GM10266 (cell line): ENCODE measurements at regions not wholly inside any gene's neighbourhood (a gene's known extent, or its start where the extent isn't known, plus 50 kb on each side); places are given as distances from the start of the nearest gene placed in this dataset.

ENCODE experiments used
- DNase-seq: peaks from one replicate; pipeline ENCODE4 v3.0.0; 2012; ENCODE audit errors: extremely low spot score
- TF ChIP-seq, protein P1 (sequence below): IDR thresholded peaks from 2 replicates; pipeline ENCODE4 v1.5.1; 2012; ENCODE audit warnings: mild to moderate bottlenecking, low read depth; ENCODE audit not compliant: control insufficient read depth, insufficient read depth; ENCODE audit errors: missing control alignments

- no peak for DNase-seq
- TF ChIP-seq, protein P1, sequence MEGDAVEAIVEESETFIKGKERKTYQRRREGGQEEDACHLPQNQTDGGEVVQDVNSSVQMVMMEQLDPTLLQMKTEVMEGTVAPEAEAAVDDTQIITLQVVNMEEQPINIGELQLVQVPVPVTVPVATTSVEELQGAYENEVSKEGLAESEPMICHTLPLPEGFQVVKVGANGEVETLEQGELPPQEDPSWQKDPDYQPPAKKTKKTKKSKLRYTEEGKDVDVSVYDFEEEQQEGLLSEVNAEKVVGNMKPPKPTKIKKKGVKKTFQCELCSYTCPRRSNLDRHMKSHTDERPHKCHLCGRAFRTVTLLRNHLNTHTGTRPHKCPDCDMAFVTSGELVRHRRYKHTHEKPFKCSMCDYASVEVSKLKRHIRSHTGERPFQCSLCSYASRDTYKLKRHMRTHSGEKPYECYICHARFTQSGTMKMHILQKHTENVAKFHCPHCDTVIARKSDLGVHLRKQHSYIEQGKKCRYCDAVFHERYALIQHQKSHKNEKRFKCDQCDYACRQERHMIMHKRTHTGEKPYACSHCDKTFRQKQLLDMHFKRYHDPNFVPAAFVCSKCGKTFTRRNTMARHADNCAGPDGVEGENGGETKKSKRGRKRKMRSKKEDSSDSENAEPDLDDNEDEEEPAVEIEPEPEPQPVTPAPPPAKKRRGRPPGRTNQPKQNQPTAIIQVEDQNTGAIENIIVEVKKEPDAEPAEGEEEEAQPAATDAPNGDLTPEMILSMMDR, result no peak
Observed at GRCh38 chr2:106956416-106956815, 70.4 kb upstream of the ST6GAL2 start.

DNA sequence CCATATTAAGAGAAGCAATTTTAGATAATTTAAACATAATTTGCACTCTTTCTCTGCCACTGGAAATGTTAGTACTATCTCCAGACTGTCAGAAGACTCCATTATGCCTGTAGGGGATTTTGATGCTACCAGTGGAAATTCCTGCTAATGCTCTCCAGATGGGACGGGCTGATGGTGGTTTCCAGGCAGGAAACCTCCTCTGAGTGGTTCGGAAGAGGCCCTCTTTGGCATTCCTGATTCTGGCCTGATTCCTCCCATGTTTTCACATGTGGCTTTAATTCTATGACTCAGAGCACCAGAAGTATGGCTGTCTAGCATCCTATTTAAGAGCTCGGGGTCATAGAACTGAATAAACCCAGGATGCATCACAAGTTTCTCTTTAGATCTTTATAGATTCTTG lies 70.9 kb upstream of the ST6GAL2 start:
- TF ChIP-seq, protein P1, result no peak

DNA sequence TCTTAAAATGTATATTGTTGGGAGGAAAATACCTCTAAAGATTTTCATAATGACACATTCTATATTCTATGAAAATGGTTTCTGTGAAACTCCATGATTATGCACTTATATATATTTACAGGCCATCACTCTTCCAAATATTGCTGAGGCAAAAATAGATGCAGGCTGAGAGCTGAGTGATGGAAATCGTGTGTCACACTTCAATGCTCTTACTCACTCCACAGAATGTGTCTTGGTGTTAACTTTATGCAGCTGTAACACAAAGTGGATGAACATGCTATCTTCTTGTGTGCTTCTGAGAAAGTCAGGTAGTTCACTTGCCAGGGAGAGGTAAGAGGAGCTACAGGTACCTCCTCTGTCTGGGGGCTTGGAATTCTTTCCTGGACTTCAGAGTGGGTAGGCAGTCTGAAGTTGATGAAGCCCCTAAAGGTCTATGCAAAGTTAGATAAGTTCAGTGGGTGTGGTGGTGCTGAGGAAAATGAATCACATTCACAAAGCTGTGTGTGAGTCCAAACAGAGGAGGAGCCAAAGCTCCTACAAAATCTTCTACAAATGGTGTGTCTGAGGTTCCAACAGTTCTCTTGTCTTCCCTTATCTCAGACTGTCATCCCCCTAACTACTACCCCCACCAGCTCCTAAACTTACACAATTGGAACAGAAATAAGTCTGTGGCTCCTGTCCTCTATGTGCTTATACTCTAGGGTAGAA lies 74.2 kb upstream of the ST6GAL2 start:
- no peak for DNase-seq
- TF ChIP-seq, protein P1, result no peak

More for the DNA sequence above, 70.9 kb upstream of the ST6GAL2 start:
- DNase-seq, result no peak

DNA sequence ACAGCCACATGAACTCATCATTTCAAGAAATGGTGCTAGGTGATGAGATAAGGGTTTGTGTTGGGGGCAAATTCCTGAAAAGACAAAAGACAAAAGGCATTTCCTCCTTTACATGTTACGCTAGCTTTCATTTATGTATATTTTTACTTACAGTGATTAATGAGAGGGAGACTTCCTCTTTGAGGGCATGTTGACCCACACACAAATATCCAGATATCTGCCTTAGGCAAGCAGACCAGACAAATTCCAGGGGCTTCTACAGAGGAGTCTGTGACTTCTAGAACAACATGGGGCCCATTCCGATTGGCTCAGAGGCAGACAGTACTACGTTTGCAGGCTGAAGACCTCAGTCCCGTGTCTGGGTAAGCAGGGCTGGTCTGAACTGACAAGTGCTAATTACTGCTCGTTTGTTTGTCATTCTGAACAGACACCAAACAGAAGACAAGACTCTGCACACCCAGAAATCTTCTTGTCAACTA lies 74.8 kb upstream of the ST6GAL2 start:
- no peak for DNase-seq
- TF ChIP-seq, protein P1, result no peak

GRCh38 chr2:106961328-106961727 lies 75.4 kb upstream of the ST6GAL2 start:
- DNase-seq, result no peak
- TF ChIP-seq, protein P1, result no peak

DNA sequence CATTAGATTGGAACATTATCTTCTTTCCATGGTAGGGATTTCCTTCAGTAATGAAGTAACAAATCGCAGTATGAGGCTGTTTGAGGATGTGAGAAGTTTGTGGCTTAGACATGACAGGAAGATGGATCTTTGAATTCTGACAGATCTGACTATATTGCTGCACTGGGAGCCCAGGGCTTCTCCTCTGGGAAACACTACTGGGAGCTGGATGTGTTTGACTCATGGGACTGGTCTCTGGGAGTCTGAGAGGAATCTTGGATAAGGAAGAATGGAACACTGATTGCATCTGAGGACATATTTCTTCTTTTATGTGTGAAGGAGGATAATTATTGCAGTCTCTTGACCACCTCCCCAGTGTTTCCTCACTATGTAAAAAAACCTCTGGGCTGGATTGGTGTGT lies 77.2 kb upstream of the ST6GAL2 start:
- TF ChIP-seq, protein P1, result no peak
- no peak for DNase-seq

DNA sequence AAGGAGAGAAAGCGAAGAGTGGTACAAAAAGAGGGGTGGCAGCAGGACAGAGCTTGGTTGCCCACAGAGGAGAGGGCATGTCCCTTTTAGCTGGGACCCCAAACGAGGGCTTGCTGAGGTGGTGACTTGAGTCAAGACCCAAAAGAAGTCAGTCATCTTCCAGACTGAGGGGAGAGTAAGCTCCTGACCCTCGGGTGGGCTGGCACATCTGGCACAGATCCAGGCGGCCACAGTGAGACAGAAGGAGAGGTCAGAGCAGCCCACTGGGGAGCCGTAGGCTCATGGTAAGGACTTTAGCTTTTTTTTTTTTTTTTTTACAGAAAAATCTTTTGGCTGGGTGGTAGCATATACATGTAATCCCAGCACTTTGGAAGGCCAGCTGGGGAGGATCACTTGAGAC lies 77.9 kb upstream of the ST6GAL2 start:
- TF ChIP-seq, protein P1, result no peak
- DNase-seq, result no peak
